SU-DHL-6 (cell line): ENCODE measurements at regions not wholly inside any gene's neighbourhood (a gene's known extent, or its start where the extent isn't known, plus 50 kb on each side); places are given as distances from the start of the nearest gene placed in this dataset.

Experiments
- H2AFZ ChIP-seq: fragments of 200-600 bp; sonication (generic); 2 replicates; pipeline ENCODE4 v1.6.1; 2014; ENCODE audit warnings: low read depth, mild to moderate bottlenecking, moderate library complexity, mixed read lengths, antibody characterized with exemption, low read length; ENCODE audit not compliant: severe bottlenecking
- H3F3A ChIP-seq: fragments of 200-600 bp; shearing (Covaris generic); 2 replicates; pipeline ENCODE4 v1.6.0; 2016; ENCODE audit warnings: antibody characterized with exemption, mild to moderate bottlenecking; ENCODE audit not compliant: insufficient read depth
- H3K27ac ChIP-seq: fragments of 200-600 bp; sonication (generic); 2 replicates; pipeline ENCODE4 v1.5.1; 2016; ENCODE audit warnings: low read depth, mild to moderate bottlenecking, low read length, moderate library complexity, mixed read lengths
- H3K27me3 ChIP-seq: fragments of 200-600 bp; sonication (generic), shearing (Covaris generic); 2 replicates; pipeline ENCODE4 v1.6.0; 2014; ENCODE audit warnings: mild to moderate bottlenecking, low read length
- H3K36me3 ChIP-seq: fragments of 200-600 bp; sonication (generic); 2 replicates; pipeline ENCODE4 v1.6.1; 2014; ENCODE audit warnings: mild to moderate bottlenecking, low read length, mixed read lengths
- H3K4me2 ChIP-seq: fragments of 300-600, 200-600 bp; shearing (Covaris generic), sonication (generic); 2 replicates; pipeline ENCODE4 v1.6.0; 2014; ENCODE audit warnings: low read length, low read depth, mild to moderate bottlenecking; ENCODE audit not compliant: poor library complexity, severe bottlenecking
- H3K4me3 ChIP-seq: fragments of 200-600 bp; sonication (generic); 2 replicates; pipeline ENCODE4 v1.5.1; 2014; ENCODE audit warnings: antibody characterized with exemption, low read length, mild to moderate bottlenecking, mixed read lengths; ENCODE audit not compliant: insufficient read depth, poor library complexity, severe bottlenecking
- H3K79me2 ChIP-seq: fragments of 200-600 bp; sonication (generic); 2 replicates; pipeline ENCODE4 v1.6.1; 2014; ENCODE audit warnings: mild to moderate bottlenecking, low read length, moderate library complexity; ENCODE audit not compliant: insufficient read depth
- H3K9ac ChIP-seq: fragments of 200-600 bp; sonication (generic); 2 replicates; pipeline ENCODE4 v1.7.0; 2014; ENCODE audit warnings: mild to moderate bottlenecking, low read length
- H3K9me2 ChIP-seq: fragments of 200-600 bp; sonication (generic); replicated peaks from 2 replicates; pipeline ENCODE4 v1.6.1; 2014; ENCODE audit warnings: low read length; ENCODE audit not compliant: insufficient read depth
- H3K9me3 ChIP-seq: fragments of 200-600 bp; sonication (generic); 2 replicates; pipeline ENCODE4 v1.6.1; 2014; ENCODE audit warnings: low read length, mixed read lengths; ENCODE audit not compliant: insufficient read depth
- H4K20me1 ChIP-seq: fragments of 200-600 bp; sonication (generic); 2 replicates; pipeline ENCODE4 v1.6.1; 2014; ENCODE audit warnings: low read depth, mild to moderate bottlenecking, antibody characterized with exemption, low read length, moderate library complexity, mixed read lengths
- CTCF ChIP-seq: fragments of 200-600 bp; sonication (generic); IDR thresholded peaks from one replicate; pipeline ENCODE4 v1.5.1; 2017; ENCODE audit warnings: antibody characterized with exemption, mild to moderate bottlenecking, low read length, moderate library complexity; ENCODE audit not compliant: insufficient read depth, poor library complexity, severe bottlenecking
- EZH2phosphoT487 ChIP-seq: fragments of 200-600 bp; sonication (generic), shearing (Covaris generic); conservative IDR thresholded peaks from 2 replicates; pipeline ENCODE4 v1.6.1; 2018; ENCODE audit warnings: mild to moderate bottlenecking, antibody characterized with exemption, low read length, moderate library complexity, mixed read lengths

GRCh38 chr6:15822835-15823234 is 160.0 kb upstream of the DTNBP1 start:
- H3K9me2 ChIP-seq: no peaks in the 10 kb centered on the region
- no peaks in the 10 kb centered on the region for H3K27me3 ChIP-seq
- no peak overlapping the region for H3K4me3 ChIP-seq
- no peaks in the 10 kb centered on the region for H4K20me1 ChIP-seq
- no peak overlapping the region for H3K4me2 ChIP-seq
- no peak for TF ChIP-seq EZH2phosphoT487
- TF ChIP-seq CTCF: no peak
- no peaks in the 10 kb centered on the region for H3F3A ChIP-seq
- H3K9ac ChIP-seq: no peak overlapping the region
- H3K27ac ChIP-seq: no peak overlapping the region
- no peaks in the 10 kb centered on the region for H3K9me3 ChIP-seq
- H2AFZ ChIP-seq: no peak overlapping the region
- no peaks in the 10 kb centered on the region for H3K36me3 ChIP-seq
- no peaks in the 10 kb centered on the region for H3K79me2 ChIP-seq

- TF ChIP-seq CTCF: no peak
- TF ChIP-seq EZH2phosphoT487: no peak
- Histone ChIP-seq H3K79me2 (no peaks in the 10 kb centered on the region), H3F3A (no peaks in the 10 kb centered on the region), H3K4me2 (no peak overlapping the region), H3K27ac (no peak overlapping the region), H4K20me1 (no peaks in the 10 kb centered on the region), H3K27me3 (no peaks in the 10 kb centered on the region), H3K9me2 (no peaks in the 10 kb centered on the region), H3K36me3 (no peaks in the 10 kb centered on the region), H3K9me3 (no peaks in the 10 kb centered on the region), H3K9ac (no peak overlapping the region), H3K4me3 (no peak overlapping the region), H2AFZ (no peak overlapping the region)
These were observed 157.0 kb upstream of the DTNBP1 start for GRCh38 chr6:15819841-15820240.

GRCh38 chr6:15819226-15819625 is 156.4 kb upstream of the DTNBP1 start:
- H3K9ac ChIP-seq: no peak overlapping the region
- no peaks in the 10 kb centered on the region for H3K79me2 ChIP-seq
- H3K27me3 ChIP-seq: no peaks in the 10 kb centered on the region
- H3K9me2 ChIP-seq: no peaks in the 10 kb centered on the region
- no peaks in the 10 kb centered on the region for H3K36me3 ChIP-seq
- H3K4me3 ChIP-seq: no peak overlapping the region
- no peak overlapping the region for H2AFZ ChIP-seq
- H3K4me2 ChIP-seq: no peak overlapping the region
- no peaks in the 10 kb centered on the region for H4K20me1 ChIP-seq
- H3K9me3 ChIP-seq: no peaks in the 10 kb centered on the region
- H3K27ac ChIP-seq: no peak overlapping the region
- H3F3A ChIP-seq: no peaks in the 10 kb centered on the region
- TF ChIP-seq EZH2phosphoT487: no peak

- Histone ChIP-seq H3K27ac (no peak overlapping the region), H3K9ac (no peak overlapping the region), H4K20me1 (no peaks in the 10 kb centered on the region), H3F3A (no peaks in the 10 kb centered on the region), H3K4me2 (no peak overlapping the region), H3K9me3 (no peaks in the 10 kb centered on the region), H3K27me3 (no peaks in the 10 kb centered on the region), H3K79me2 (no peaks in the 10 kb centered on the region), H3K36me3 (no peaks in the 10 kb centered on the region), H3K9me2 (no peaks in the 10 kb centered on the region), H3K4me3 (no peak overlapping the region), H2AFZ (no peak overlapping the region)
- TF ChIP-seq EZH2phosphoT487 (no peak), CTCF (no peak)
These were observed 155.7 kb upstream of the DTNBP1 start for GRCh38 chr6:15818491-15818890.
